Thyroid gland (tissue), 4 donors: ENCODE measurements at regions not wholly inside any gene's neighbourhood (a gene's known extent, or its start where the extent isn't known, plus 50 kb on each side); places are given as distances from the start of the nearest gene placed in this dataset.

Experiments used
- POLR2A ChIP-seq, 2 donors: fragments of 450-650 bp; IDR thresholded peaks; one replicate each; pipeline ENCODE4 v1.6.1; 2017; ENCODE audit warnings: antibody characterized with exemption in 2 of 2, mild to moderate bottlenecking in 2 of 2, moderate library complexity in 1 of 2
- TF ChIP-seq, protein P1 (sequence below), 6 experiments: fragments of 200-600 bp in 3 of 6; fragments of 450-650 bp in 3 of 6; sonication (generic) in 3 of 6; IDR thresholded peaks; one replicate each; pipeline ENCODE4 v1.5.1; 2016 to 2019; ENCODE audit warnings: antibody characterized with exemption in 6 of 6, mild to moderate bottlenecking in 2 of 6, inconsistent platforms in 1 of 6, moderate library complexity in 1 of 6

- TF ChIP-seq, protein P1, sequence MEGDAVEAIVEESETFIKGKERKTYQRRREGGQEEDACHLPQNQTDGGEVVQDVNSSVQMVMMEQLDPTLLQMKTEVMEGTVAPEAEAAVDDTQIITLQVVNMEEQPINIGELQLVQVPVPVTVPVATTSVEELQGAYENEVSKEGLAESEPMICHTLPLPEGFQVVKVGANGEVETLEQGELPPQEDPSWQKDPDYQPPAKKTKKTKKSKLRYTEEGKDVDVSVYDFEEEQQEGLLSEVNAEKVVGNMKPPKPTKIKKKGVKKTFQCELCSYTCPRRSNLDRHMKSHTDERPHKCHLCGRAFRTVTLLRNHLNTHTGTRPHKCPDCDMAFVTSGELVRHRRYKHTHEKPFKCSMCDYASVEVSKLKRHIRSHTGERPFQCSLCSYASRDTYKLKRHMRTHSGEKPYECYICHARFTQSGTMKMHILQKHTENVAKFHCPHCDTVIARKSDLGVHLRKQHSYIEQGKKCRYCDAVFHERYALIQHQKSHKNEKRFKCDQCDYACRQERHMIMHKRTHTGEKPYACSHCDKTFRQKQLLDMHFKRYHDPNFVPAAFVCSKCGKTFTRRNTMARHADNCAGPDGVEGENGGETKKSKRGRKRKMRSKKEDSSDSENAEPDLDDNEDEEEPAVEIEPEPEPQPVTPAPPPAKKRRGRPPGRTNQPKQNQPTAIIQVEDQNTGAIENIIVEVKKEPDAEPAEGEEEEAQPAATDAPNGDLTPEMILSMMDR (IDR thresholded peaks at IDR 0.05) = no peak
- TF ChIP-seq POLR2A (IDR thresholded peaks at IDR 0.05) = no peak
Observed at GRCh38 chr5:171619196-171619595, 166.4 kb upstream of the SMIM23 start.
